ENCODE measurements at regions not wholly inside any gene's neighbourhood (a gene's known extent, or its start where the extent isn't known, plus 50 kb on each side); places are given as distances from the start of the nearest gene placed in this dataset.

DNA sequence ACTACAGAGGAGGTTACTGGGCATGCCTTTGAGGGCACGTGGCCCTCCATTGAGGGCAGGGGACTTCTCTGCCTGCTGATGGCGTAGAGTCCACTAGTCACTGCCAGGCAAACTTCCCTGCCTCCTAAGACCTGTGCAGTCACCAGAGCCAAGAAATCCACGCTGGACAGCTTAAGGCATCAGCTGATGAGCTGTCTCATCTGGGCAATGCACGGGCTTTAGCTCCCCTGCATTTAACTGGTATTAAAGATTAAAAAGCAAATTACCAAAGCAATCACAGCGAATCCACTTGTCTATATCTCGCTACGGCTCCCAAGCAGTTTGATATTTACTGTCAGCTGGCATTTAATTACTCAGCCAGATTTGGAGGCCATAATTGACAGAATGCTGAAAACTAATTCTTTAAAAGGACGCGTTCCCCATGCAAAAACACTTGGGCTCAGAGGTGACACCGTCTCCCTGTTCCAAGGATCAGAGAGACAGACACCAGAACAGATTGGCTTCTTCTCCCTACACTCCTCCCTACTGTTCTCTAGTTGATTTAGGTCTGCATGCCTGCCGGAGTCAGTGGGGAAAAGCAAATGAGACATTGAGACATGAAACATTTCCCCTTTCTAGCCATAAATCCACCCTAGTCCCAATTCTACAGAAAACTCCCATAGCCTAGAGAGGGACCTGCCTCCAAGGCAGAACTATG is 68.5 kb downstream of the SPATA19 start:
- no peak overlapping the region for H2BK20ac ChIP-seq (ENCODE audit: low read depth, low read length)
- no peak overlapping the region for H2AK5ac ChIP-seq (ENCODE audit: low read depth, low read length)
- H4K8ac ChIP-seq (ENCODE audit: low read depth in 2 of 2, low read length in 2 of 2): no peak overlapping the region
- H3K18ac ChIP-seq (ENCODE audit: low read depth, low read length): no peak overlapping the region
- no peak overlapping the region for H3K9ac ChIP-seq (ENCODE audit: low read depth, low read length)
- 60% methylated on average over 1 of the region's 11 CpGs; no CpG with 5 or more reads in 1 of the 2 experiments for WGBS, 2 experiments (ENCODE audit: extremely low coverage in 2 of 2, insufficient read length in 1 of 2)
- ChIA-PET CTCF (no interaction called here), POLR2A (ENCODE audit: unreplicated experiment) (no interaction called here)
- BruUV-seq (replicated peaks): no TSS peak
- no peak overlapping the region for H3K4me3 ChIP-seq (ENCODE audit: insufficient read depth, low read depth, low read length)
- no peak overlapping the region for H4K91ac ChIP-seq (ENCODE audit: insufficient read depth, low read depth, low read length)
- no peak overlapping the region for H3K56ac ChIP-seq (ENCODE audit: extremely low read depth, insufficient read depth, low read length)
- dilution Hi-C loops (cut with HindIII; ENCODE audit: low sequenced_read_pairs, unreplicated experiment): no loop called here
- peaks cover 30% of the 10 kb centered on the region for H3K9me3 ChIP-seq (ENCODE audit: control insufficient read depth, insufficient read depth, low read length)
- H3K4me2 ChIP-seq (ENCODE audit: low read depth, low read length): no peak overlapping the region
- no peak overlapping the region for H3K4ac ChIP-seq (ENCODE audit: low read depth, low read length)
- H2BK15ac ChIP-seq (ENCODE audit: low read depth, low read length): no peak overlapping the region
- no peak overlapping the region for H3K27ac ChIP-seq (ENCODE audit: insufficient read depth, low read length)
- TF ChIP-seq CHD1 (IDR thresholded peaks at IDR 0.05; ENCODE audit: low read depth, low read length): no peak
- TF ChIP-seq, protein P1, sequence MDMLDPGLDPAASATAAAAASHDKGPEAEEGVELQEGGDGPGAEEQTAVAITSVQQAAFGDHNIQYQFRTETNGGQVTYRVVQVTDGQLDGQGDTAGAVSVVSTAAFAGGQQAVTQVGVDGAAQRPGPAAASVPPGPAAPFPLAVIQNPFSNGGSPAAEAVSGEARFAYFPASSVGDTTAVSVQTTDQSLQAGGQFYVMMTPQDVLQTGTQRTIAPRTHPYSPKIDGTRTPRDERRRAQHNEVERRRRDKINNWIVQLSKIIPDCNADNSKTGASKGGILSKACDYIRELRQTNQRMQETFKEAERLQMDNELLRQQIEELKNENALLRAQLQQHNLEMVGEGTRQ (IDR thresholded peaks at IDR 0.05; ENCODE audit: low read depth, low read length): no peak
- no peak for TF ChIP-seq RAD21 (IDR thresholded peaks at IDR 0.05; ENCODE audit: low read length)
- TF ChIP-seq MAZ (IDR thresholded peaks at IDR 0.05; ENCODE audit: borderline replicate concordance, low read depth, low read length): no peak
- TF ChIP-seq SMC3 (IDR thresholded peaks at IDR 0.05; ENCODE audit: low read depth, low read length): no peak
- TF ChIP-seq BHLHE40 (IDR thresholded peaks at IDR 0.05; ENCODE audit: low read depth, low read length): no peak
- H4K20me1 ChIP-seq (ENCODE audit: insufficient read depth, low read length): no peaks in the 10 kb centered on the region
- H3K79me1 ChIP-seq (ENCODE audit: low read depth in 1 of 2, low read length in 2 of 2): no peaks in the 10 kb centered on the region
- H2BK5ac ChIP-seq (ENCODE audit: low read depth, low read length, poor library complexity, severe bottlenecking): no peak overlapping the region
- intact Hi-C loops (cut with micrococcal nuclease): no loop called here
- H2BK120ac ChIP-seq (ENCODE audit: low read depth, low read length): no peak overlapping the region
- DNase-seq (no peak), ATAC-seq (ENCODE audit: low read depth) (no peak)
- H3K14ac ChIP-seq (replicated peaks; ENCODE audit: low read depth, low read length): no peak overlapping the region
- no peak overlapping the region for H2AK9ac ChIP-seq (replicated peaks; ENCODE audit: low read depth, low read length, poor library complexity)
- no peak overlapping the region for H2AFZ ChIP-seq (replicated peaks; ENCODE audit: low read length, poor library complexity)
- no peaks in the 10 kb centered on the region for H3K4me1 ChIP-seq (ENCODE audit: control insufficient read depth, insufficient read depth, low read length)
- no peak overlapping the region for H3K23ac ChIP-seq (ENCODE audit: low read depth, low read length)
- no peaks in the 10 kb centered on the region for H3K9me1 ChIP-seq (ENCODE audit: insufficient read depth, low read length)
- no peak overlapping the region for H4K5ac ChIP-seq (ENCODE audit: low read depth, low read length)
- in situ Hi-C loops (cut with MboI; ENCODE audit: low sequenced_read_pairs): no loop called here
- H3K27me3 ChIP-seq (ENCODE audit: control insufficient read depth, insufficient read depth, low read length): no peaks in the 10 kb centered on the region
- no peaks in the 10 kb centered on the region for H3K36me3 ChIP-seq (ENCODE audit: control insufficient read depth, insufficient read depth, low read length)
